ENCODE measurements at regions not wholly inside any gene's neighbourhood (a gene's known extent, or its start where the extent isn't known, plus 50 kb on each side); places are given as distances from the start of the nearest gene placed in this dataset.

DNA sequence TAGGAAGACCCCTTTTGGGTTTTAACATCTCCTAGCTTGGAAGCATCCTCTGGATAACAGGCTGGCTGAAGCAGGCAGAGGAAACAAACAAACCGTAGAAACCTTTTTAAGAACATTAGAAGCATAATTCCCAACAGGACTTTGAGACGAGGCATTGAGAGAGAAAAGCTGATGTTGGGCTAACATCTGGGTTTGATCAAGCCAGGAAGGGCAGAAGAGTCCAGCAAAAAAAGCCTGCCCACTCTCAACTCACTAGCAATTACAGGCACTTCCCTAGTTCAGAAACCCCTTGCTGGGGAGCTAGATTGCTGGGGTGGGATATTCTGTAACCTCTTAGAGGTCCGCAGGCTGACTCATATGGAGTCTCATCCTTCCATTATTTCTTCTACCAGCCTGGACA lies 75.4 kb upstream of the CTNNA1 start:
- DNase-seq (ENCODE audit: low read depth, low spot score): no peak
- no peaks in the 10 kb centered on the region for H3K9me1 ChIP-seq (ENCODE audit: control insufficient read depth, extremely low read depth, insufficient read depth, low read length)
- TF ChIP-seq EZH2 (IDR thresholded peaks at IDR 0.05; ENCODE audit: low read length): no peak
- TF ChIP-seq, protein P1, sequence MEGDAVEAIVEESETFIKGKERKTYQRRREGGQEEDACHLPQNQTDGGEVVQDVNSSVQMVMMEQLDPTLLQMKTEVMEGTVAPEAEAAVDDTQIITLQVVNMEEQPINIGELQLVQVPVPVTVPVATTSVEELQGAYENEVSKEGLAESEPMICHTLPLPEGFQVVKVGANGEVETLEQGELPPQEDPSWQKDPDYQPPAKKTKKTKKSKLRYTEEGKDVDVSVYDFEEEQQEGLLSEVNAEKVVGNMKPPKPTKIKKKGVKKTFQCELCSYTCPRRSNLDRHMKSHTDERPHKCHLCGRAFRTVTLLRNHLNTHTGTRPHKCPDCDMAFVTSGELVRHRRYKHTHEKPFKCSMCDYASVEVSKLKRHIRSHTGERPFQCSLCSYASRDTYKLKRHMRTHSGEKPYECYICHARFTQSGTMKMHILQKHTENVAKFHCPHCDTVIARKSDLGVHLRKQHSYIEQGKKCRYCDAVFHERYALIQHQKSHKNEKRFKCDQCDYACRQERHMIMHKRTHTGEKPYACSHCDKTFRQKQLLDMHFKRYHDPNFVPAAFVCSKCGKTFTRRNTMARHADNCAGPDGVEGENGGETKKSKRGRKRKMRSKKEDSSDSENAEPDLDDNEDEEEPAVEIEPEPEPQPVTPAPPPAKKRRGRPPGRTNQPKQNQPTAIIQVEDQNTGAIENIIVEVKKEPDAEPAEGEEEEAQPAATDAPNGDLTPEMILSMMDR (optimal IDR thresholded peaks at IDR 0.05 in 1 of 3, IDR thresholded peaks at IDR 0.05 in 1 of 3, conservative IDR thresholded peaks at IDR 0.05 in 1 of 3; ENCODE audit: extremely low read depth in 1 of 3, insufficient read depth in 2 of 3, low read length in 3 of 3): no peak
- no peak overlapping the region for H2AFZ ChIP-seq (ENCODE audit: control insufficient read depth, low read length)
- no peaks in the 10 kb centered on the region for H3K36me3 ChIP-seq (ENCODE audit: control insufficient read depth in 2 of 2, extremely low read depth in 1 of 2, insufficient read depth in 2 of 2, low read length in 2 of 2)
- no peaks in the 10 kb centered on the region for H3K9me3 ChIP-seq (ENCODE audit: control insufficient read depth, low read depth, low read length)
- dilution Hi-C loops (cut with MboI; ENCODE audit: extremely low pct_ligation_motif_present, low sequenced_read_pairs): no loop called here
- FAIRE-seq: no peak
- no peaks in the 10 kb centered on the region for H3K4me1 ChIP-seq (ENCODE audit: control insufficient read depth, extremely low read depth, insufficient read depth, low read length)
- no peak overlapping the region for H3K4me3 ChIP-seq (ENCODE audit: control insufficient read depth in 2 of 3, extremely low read depth in 1 of 3, insufficient read depth in 2 of 3, low read depth in 1 of 3, low read length in 3 of 3)
- H3K4me2 ChIP-seq (ENCODE audit: control insufficient read depth, extremely low read depth, insufficient read depth, low read depth, low read length): no peak overlapping the region
- no peaks in the 10 kb centered on the region for H4K20me1 ChIP-seq (ENCODE audit: control insufficient read depth, extremely low read depth, insufficient read depth, low read length)
- H3K27me3 ChIP-seq (ENCODE audit: control insufficient read depth, extremely low read depth, insufficient read depth, low read length): no peaks in the 10 kb centered on the region
- no peak overlapping the region for H3K27ac ChIP-seq (ENCODE audit: control insufficient read depth, insufficient read depth, low read length)
- no peaks in the 10 kb centered on the region for H3K79me2 ChIP-seq (ENCODE audit: control insufficient read depth, insufficient read depth, low read length)
- H3K9ac ChIP-seq (ENCODE audit: control insufficient read depth, extremely low read depth, insufficient read depth, low read length): no peak overlapping the region

DNA sequence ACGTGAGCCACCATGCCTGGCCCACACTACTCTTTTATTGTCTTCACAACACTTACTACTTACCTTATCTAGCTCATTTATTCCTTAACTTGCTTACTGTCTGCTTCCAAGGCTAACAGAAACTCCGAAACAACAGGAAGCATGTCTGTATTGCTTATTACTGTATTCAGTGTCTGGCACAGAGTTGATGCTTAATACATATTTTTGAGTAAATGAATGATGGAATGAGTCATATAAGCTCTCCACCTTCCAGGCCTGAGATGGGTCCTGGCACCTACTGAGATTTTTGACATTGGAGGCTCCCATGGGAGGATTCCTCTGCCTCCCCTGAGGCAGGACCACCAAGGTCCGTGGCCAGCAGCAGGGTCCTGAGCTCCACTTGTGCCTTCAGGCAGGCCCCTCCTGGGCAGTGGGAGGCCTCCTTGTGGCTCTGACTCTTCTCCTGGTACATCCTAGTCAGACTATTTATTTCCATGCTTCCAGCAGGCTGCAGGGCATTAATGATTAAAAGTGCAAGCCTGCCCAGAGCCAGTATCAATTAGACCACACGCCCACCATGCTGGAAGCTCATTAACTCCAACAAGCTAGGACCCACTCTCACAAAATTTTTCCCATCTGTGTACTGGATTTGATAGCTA lies 76.5 kb upstream of the CTNNA1 start:
- TF ChIP-seq, protein P1 (optimal IDR thresholded peaks at IDR 0.05 in 1 of 3, IDR thresholded peaks at IDR 0.05 in 1 of 3, conservative IDR thresholded peaks at IDR 0.05 in 1 of 3; ENCODE audit: extremely low read depth in 1 of 3, insufficient read depth in 2 of 3, low read length in 3 of 3): no peak
- TF ChIP-seq EZH2 (IDR thresholded peaks at IDR 0.05; ENCODE audit: low read length): no peak
- Histone ChIP-seq H2AFZ (ENCODE audit: control insufficient read depth, low read length) (no peak overlapping the region), H3K9me3 (ENCODE audit: control insufficient read depth, low read depth, low read length) (no peaks in the 10 kb centered on the region), H3K27ac (ENCODE audit: control insufficient read depth, insufficient read depth, low read length) (no peak overlapping the region), H3K4me2 (ENCODE audit: control insufficient read depth, extremely low read depth, insufficient read depth, low read depth, low read length) (no peak overlapping the region), H4K20me1 (ENCODE audit: control insufficient read depth, extremely low read depth, insufficient read depth, low read length) (no peaks in the 10 kb centered on the region), H3K36me3 (ENCODE audit: control insufficient read depth in 2 of 2, extremely low read depth in 1 of 2, insufficient read depth in 2 of 2, low read length in 2 of 2) (no peaks in the 10 kb centered on the region), H3K9me1 (ENCODE audit: control insufficient read depth, extremely low read depth, insufficient read depth, low read length) (no peaks in the 10 kb centered on the region), H3K27me3 (ENCODE audit: control insufficient read depth, extremely low read depth, insufficient read depth, low read length) (no peaks in the 10 kb centered on the region), H3K9ac (ENCODE audit: control insufficient read depth, extremely low read depth, insufficient read depth, low read length) (no peak overlapping the region), H3K4me1 (ENCODE audit: control insufficient read depth, extremely low read depth, insufficient read depth, low read length) (no peaks in the 10 kb centered on the region), H3K4me3 (ENCODE audit: control insufficient read depth in 2 of 3, extremely low read depth in 1 of 3, insufficient read depth in 2 of 3, low read depth in 1 of 3, low read length in 3 of 3) (no peak overlapping the region), H3K79me2 (ENCODE audit: control insufficient read depth, insufficient read depth, low read length) (no peaks in the 10 kb centered on the region)
- DNase-seq (ENCODE audit: low read depth, low spot score) (no peak), FAIRE-seq (no peak)
- dilution Hi-C loops (cut with MboI; ENCODE audit: extremely low pct_ligation_motif_present, low sequenced_read_pairs): no loop called here
